CD14-positive monocyte (primary cell): ENCODE measurements at regions not wholly inside any gene's neighbourhood (a gene's known extent, or its start where the extent isn't known, plus 50 kb on each side); places are given as distances from the start of the nearest gene placed in this dataset.

Experiments
- DNase-seq, 3 donors: peaks; one replicate each; pipeline ENCODE4 v3.0.0-alpha.2; 2011 to 2022
- H2AFZ ChIP-seq: 2 replicates; pipeline ENCODE4 v1.6.0; 2012; ENCODE audit warnings: mild to moderate bottlenecking, low read depth, low read length, inconsistent platforms; ENCODE audit not compliant: insufficient read depth, poor library complexity, severe bottlenecking
- H3K27ac ChIP-seq, 2 donors: 1 replicate in 1 of 2; 2 replicates in 1 of 2; pipeline ENCODE4 v1.5.1; 2012 to 2013; ENCODE audit warnings: low read length in 2 of 2, control low read depth in 1 of 2, inconsistent platforms in 1 of 2, low read depth in 1 of 2, mild to moderate bottlenecking in 1 of 2
- H3K27me3 ChIP-seq, 2 donors: one replicate each; pipeline versions ENCODE4 v1.6.0 to v1.6.1; 2011 to 2013; ENCODE audit warnings: low read length in 2 of 2; ENCODE audit not compliant: control insufficient read depth in 2 of 2, insufficient read depth in 2 of 2
- H3K36me3 ChIP-seq, 2 donors: replicated peaks in 1 of 2; 1 replicate in 1 of 2; 2 replicates in 1 of 2; pipeline versions ENCODE4 v1.5.1 to v1.6.1; 2012 to 2013; ENCODE audit warnings: low read length in 2 of 2, control low read depth in 1 of 2, inconsistent platforms in 1 of 2, mild to moderate bottlenecking in 1 of 2; ENCODE audit not compliant: insufficient read depth in 2 of 2, control insufficient read depth in 1 of 2
- H3K4me1 ChIP-seq, 2 donors: 1 replicate in 1 of 2; 2 replicates in 1 of 2; pipeline versions ENCODE4 v1.5.1 to v1.6.1; 2012 to 2013; ENCODE audit warnings: low read length in 2 of 2, control low read depth in 1 of 2, inconsistent platforms in 1 of 2, mild to moderate bottlenecking in 1 of 2, moderate library complexity in 1 of 2; ENCODE audit not compliant: insufficient read depth in 2 of 2, control insufficient read depth in 1 of 2
- H3K4me2 ChIP-seq: replicated peaks from 2 replicates; pipeline ENCODE3; 2012; ENCODE audit warnings: low read length, moderate library complexity, mild to moderate bottlenecking; ENCODE audit not compliant: poor library complexity, severe bottlenecking; ENCODE audit errors: extremely low read depth
- H3K4me3 ChIP-seq, 3 experiments: fragments of 200-600 bp in 1 of 3; sonication (generic) in 1 of 3; replicated peaks in 1 of 3; 1 replicate in 2 of 3; 2 replicates in 1 of 3; pipeline ENCODE4 v1.5.1; 2011 to 2013; ENCODE audit warnings: low read length in 3 of 3, mild to moderate bottlenecking in 3 of 3, control low read depth in 2 of 3, low read depth in 2 of 3, inconsistent platforms in 1 of 3, moderate library complexity in 1 of 3
- H3K79me2 ChIP-seq: 2 replicates; pipeline ENCODE4 v1.6.0; 2012; ENCODE audit warnings: mild to moderate bottlenecking, control low read depth, inconsistent platforms, low read length, moderate library complexity; ENCODE audit not compliant: insufficient read depth
- H3K9ac ChIP-seq: 2 replicates; pipeline ENCODE4 v1.6.0; 2017; ENCODE audit warnings: low read length, mild to moderate bottlenecking; ENCODE audit not compliant: insufficient read depth, poor library complexity, severe bottlenecking
- H3K9me3 ChIP-seq, 2 donors: replicated peaks in 1 of 2; 1 replicate in 1 of 2; 2 replicates in 1 of 2; pipeline versions ENCODE4 v1.5.1 to v1.6.1; 2012 to 2013; ENCODE audit warnings: low read length in 2 of 2, control low read depth in 1 of 2; ENCODE audit not compliant: control insufficient read depth in 1 of 2, insufficient read depth in 1 of 2
- H4K20me1 ChIP-seq: 2 replicates; pipeline ENCODE4 v1.6.0; 2012; ENCODE audit warnings: mild to moderate bottlenecking, low read length, control low read depth, moderate library complexity; ENCODE audit not compliant: insufficient read depth
- H3K27ac Mint-ChIP-seq, 7 donors: one replicate each; pipeline ENCODE4 v1.8.0; 2020; ENCODE audit warnings: mild to moderate bottlenecking in 7 of 7, mixed read lengths in 7 of 7, moderate library complexity in 6 of 7, inconsistent platforms in 2 of 7
- H3K27me3 Mint-ChIP-seq, 3 donors: one replicate each; pipeline ENCODE4 v1.8.0; 2021 to 2022; ENCODE audit warnings: low read depth in 3 of 3, mild to moderate bottlenecking in 3 of 3, mixed read lengths in 3 of 3, moderate library complexity in 3 of 3, inconsistent platforms in 1 of 3
- H3K36me3 Mint-ChIP-seq, 2 donors: one replicate each; pipeline ENCODE4 v1.8.0; 2020; ENCODE audit warnings: mixed read lengths in 2 of 2, inconsistent platforms in 1 of 2, mild to moderate bottlenecking in 1 of 2
- H3K4me1 Mint-ChIP-seq: one replicate; pipeline ENCODE4 v1.8.0; 2020; ENCODE audit warnings: mild to moderate bottlenecking, mixed read lengths
- H3K4me3 Mint-ChIP-seq, 2 donors: one replicate each; pipeline ENCODE4 v1.8.0; 2020; ENCODE audit warnings: mild to moderate bottlenecking in 2 of 2, mixed read lengths in 2 of 2, moderate library complexity in 1 of 2
- H3K9me3 Mint-ChIP-seq, 7 donors: one replicate each; pipeline ENCODE4 v1.8.0; 2020 to 2022; ENCODE audit warnings: mixed read lengths in 7 of 7, mild to moderate bottlenecking in 6 of 7, moderate library complexity in 6 of 7, inconsistent platforms in 2 of 7
- CTCF ChIP-seq: fragments of 200-600 bp; IDR thresholded peaks from one replicate; pipeline ENCODE4 v1.8.0; 2022; ENCODE audit warnings: antibody characterized with exemption, mild to moderate bottlenecking
- WGBS: methylation state at CpG from one replicate; pipeline ENCODE4 v1.1.5; 2013; ENCODE audit warnings: missing lambda C conversion rate; ENCODE audit not compliant: insufficient coverage; 5-methylcytosine and 5-hydroxymethylcytosine counted together
- intact Hi-C, 2 donors: fragments of 100-400 bp; cut with micrococcal nuclease; formaldehyde crosslinking; loops; one replicate each; pipeline versions ENCODE4 v1.15.0 to v1.15.1; 2023

GRCh38 chr14:98226411-98226810, 1045.6 kb downstream of the BCL11B start:
- 75% methylated on average over 6 of the region's 8 CpGs for WGBS
- TF ChIP-seq CTCF, result no peak
- Mint-ChIP-seq H3K27me3 (no peaks in the 10 kb centered on the region), H3K4me3 (no peak overlapping the region), H3K9me3 (peaks cover 2 to 6% (median 4%) of the 10 kb centered on the region in 7 donors), H3K4me1 (no peaks in the 10 kb centered on the region), H3K27ac (no peak overlapping the region), H3K36me3 (no peaks in the 10 kb centered on the region)
- H3K9me3 ChIP-seq, result no peaks in the 10 kb centered on the region
- H3K79me2 ChIP-seq, result no peaks in the 10 kb centered on the region
- no peak overlapping the region for H3K4me2 ChIP-seq
- H3K36me3 ChIP-seq, result no peaks in the 10 kb centered on the region
- intact Hi-C loops, result no loop called here
- H3K27me3 ChIP-seq, result no peaks in the 10 kb centered on the region
- H3K4me3 ChIP-seq, result no peak overlapping the region
- DNase-seq, result no peak
- no peak overlapping the region for H2AFZ ChIP-seq
- no peak overlapping the region for H3K27ac ChIP-seq
- no peak overlapping the region for H3K9ac ChIP-seq
- H4K20me1 ChIP-seq, result no peaks in the 10 kb centered on the region
- H3K4me1 ChIP-seq, result no peaks in the 10 kb centered on the region

GRCh38 chr14:98227000-98227726, 1044.8 kb downstream of the BCL11B start:
- no peak overlapping the region for H3K4me2 ChIP-seq
- no peaks in the 10 kb centered on the region for H4K20me1 ChIP-seq
- no peaks in the 10 kb centered on the region for H3K9me3 ChIP-seq
- WGBS, result 79% methylated on average over 9 of the region's 12 CpGs
- Mint-ChIP-seq H3K4me3 (no peak overlapping the region), H3K9me3 (peaks cover 2 to 6% (median 4%) of the 10 kb centered on the region in 7 donors), H3K27ac (no peak overlapping the region), H3K27me3 (no peaks in the 10 kb centered on the region), H3K36me3 (no peaks in the 10 kb centered on the region), H3K4me1 (no peaks in the 10 kb centered on the region)
- no peak overlapping the region for H3K9ac ChIP-seq
- no peaks in the 10 kb centered on the region for H3K4me1 ChIP-seq
- intact Hi-C loops, result no loop called here
- H2AFZ ChIP-seq, result no peak overlapping the region
- no peak overlapping the region for H3K27ac ChIP-seq
- H3K79me2 ChIP-seq, result no peaks in the 10 kb centered on the region
- no peak for DNase-seq
- TF ChIP-seq CTCF, result no peak
- H3K4me3 ChIP-seq, result no peak overlapping the region
- H3K36me3 ChIP-seq, result no peaks in the 10 kb centered on the region
- H3K27me3 ChIP-seq, result no peaks in the 10 kb centered on the region
